SHP77 (cell line): ENCODE measurements at regions not wholly inside any gene's neighbourhood (a gene's known extent, or its start where the extent isn't known, plus 50 kb on each side); places are given as distances from the start of the nearest gene placed in this dataset.
A peak's percentile ranks its signal among the peaks of the same experiment; 100 is the strongest.
"Not testable (repeated sequence)": the region's sequence is repeated elsewhere in the genome, so short reads cannot be mapped to it uniquely, and the experiment has no call there.

ENCODE experiments used
- DNase-seq, 2 experiments: peaks; one replicate each; lab custom pipeline; 2025; lab: John Stamatoyannopoulos, UW

DNA sequence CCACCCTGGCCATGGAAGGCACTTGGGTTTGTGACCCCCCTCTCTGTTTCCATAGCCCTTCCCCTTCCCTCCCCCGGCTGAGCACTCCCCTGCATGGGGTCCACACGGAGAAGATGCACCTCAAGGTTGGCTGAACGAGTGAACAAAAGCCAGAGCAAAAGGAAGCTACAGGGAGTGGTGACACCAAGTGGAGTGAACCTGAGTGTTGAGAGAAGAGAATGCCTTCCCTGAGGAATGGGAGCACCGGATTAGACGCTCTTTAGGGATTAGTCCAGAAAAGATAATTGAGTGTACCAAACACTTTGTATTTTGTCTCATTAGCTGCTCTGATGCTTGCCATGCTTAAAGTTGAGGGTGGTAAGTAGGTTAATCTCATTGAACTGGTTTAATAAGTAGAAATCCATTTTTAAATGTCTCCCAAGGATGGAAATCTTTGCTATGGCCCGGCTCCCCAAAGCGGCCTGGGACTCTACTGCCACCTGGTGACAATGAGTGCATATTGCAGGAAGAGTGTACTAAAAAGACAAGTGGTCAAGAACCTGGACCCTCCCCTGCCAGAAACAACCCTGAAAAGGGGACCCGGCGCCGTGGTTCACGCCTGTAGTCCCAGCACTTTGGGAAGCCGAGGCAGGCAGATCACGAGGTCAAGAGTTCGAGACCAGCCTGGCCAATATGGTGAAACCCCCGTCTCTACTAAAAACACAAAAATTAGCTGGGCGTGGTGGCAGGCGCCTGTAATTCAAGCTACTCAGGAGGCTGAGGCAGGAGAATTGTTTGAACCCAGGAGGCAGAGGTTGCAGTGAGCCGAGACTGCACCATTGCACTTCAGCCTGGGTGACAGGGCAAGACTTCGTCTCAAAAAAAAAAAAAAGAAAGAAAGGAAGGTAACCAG, 150.6 kb upstream of the ZC3H12A start:
- no peak for DNase-seq

DNA sequence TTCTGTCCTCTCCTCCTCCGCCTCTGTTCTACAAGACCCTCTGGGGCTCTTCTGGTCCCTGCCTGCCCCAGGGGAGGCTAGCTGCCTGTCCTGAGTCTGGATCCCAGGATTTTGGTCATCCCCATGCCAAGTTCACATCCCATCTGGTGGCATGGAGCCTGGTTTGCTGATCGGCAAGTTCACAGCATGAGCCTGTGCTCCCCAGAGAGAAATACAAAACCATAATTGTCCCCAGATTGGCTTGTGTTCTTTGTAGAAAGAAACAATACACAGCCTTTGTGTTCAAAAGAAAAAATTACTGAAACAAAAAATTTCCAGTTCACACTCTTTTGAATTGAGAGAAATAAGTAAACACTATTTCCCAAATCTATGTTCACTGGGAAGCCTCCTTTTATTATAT, 149.4 kb upstream of the ZC3H12A start:
- no peak for DNase-seq

DNA sequence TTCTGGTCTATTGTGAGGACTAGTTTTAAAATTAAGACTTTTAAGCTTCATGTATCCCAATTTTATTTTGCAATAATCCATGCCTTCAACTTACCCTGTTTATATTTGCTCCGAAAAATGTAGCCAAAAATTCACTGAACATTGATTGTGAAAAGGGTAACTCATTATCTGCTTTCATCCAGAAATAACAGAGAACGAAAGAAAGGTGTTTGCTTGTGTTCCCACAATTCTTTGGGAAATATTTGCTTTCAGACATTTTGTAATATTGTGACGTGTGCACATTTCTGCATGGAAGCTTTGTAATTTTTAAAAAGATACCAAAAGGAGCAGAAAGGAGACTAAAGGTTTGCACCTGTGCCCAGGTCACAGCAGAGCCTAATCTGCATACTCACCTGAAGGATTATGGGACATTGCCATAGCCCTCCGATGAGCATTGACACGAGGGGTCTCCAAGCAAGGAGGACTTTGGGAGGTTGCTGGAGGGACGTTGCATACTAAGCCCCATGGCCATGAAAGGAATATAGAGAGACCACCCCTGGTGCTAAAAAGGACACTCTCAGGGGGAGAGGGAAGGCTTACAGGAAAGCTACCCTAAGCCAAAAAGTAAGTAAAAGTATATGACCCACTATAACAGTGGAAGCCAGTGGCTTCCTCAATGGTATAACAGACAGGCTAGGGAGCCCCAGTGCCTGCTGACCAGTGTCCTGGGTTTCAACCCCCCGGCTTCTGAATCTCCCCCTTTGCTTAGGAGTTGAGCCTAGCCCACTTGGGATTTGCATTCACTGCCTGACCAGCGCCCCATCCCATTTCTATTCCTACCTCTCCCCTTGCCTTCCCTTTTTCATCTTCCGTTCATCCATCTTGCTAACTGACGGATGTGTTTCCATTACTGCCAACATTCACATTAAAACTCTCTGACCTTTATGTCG, 148.6 kb upstream of the ZC3H12A start:
- DNase-seq: no peak

DNA sequence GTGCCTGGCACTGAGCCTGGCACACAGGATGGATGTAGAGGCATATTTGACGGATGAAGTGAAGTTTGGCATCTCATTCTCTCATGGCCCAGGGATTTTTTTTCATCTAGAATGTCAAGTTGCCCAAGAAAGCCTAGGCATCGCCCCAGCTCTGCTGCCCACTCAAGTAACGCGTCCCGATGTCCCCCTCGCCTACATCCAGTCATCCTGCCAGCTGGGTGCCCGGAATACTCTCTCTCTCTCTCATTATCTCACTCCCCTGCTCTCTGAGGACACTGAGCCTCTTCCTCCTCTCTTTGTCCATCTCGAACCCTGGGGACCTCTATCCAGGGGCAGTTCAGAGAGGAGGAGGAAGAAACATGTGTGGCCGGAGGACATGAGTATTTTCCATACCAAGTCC, 142.3 kb upstream of the ZC3H12A start:
- no peak for DNase-seq

DNA sequence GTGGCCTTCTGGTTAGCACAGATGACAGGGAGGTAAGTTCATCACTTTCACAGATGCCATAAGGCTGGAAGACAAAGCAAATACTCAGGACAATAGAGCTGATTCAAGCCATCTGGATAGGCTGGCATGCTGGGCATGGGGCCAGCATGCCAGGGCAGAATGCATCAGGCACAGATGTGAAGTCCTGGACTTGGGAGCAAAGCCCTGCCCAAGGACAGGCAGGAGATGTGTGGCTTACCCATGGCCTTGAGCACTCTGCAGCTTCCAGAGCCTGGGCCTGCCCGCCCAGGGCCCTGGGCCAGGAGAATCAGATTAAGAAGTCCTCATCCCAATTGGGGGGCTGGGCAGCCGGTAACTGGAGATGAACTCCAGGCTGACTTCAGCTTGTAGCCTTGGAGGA, 135.7 kb upstream of the ZC3H12A start:
- peak; percentile 29 to 35 for DNase-seq

DNA sequence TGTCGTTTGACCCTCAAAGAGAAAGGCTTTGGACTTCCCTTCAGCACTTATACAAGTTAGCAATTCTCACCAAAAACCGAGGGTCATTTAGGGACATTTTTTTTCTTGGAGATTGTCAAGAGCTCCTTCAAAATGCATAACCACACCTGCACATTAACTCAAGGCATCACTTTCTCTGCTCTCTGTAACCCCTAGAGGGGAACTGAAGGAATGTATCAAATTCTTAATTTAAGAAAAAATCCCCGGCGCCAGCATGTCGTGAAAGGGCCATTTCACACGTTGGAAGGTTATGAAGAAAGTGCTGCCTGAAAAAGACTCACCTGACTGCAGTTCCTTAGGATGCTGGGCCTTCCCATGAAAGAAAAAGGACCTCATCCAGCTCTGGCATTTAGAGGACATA, 131.6 kb upstream of the ZC3H12A start:
- no peak for DNase-seq

DNA sequence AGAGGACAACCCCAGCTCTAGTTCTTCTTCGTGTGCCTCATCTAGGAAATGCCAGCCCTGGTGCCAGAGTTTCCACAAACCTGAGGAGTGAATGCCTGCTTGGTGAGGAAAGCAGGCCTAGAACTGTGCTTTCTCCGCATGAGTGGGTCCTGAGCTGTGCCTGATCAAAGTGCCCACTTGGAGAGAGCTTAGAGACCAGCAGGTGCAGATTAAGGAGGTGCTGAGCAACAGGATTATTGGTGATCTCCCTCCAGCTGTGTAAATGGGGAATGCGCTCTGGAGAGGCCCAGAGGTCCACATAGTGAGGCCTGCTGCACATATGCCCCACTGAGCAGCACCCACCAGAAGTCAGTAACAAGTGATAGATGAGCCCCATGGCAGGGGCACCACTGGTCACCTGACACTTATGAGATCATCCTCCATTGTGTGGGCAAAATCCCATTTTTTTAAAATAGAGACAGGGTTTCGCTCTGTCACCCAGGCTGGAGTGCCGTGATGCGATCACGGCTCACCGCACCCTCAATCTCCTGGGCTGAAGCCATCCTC, 127.2 kb upstream of the ZC3H12A start:
- DNase-seq: no peak

DNA sequence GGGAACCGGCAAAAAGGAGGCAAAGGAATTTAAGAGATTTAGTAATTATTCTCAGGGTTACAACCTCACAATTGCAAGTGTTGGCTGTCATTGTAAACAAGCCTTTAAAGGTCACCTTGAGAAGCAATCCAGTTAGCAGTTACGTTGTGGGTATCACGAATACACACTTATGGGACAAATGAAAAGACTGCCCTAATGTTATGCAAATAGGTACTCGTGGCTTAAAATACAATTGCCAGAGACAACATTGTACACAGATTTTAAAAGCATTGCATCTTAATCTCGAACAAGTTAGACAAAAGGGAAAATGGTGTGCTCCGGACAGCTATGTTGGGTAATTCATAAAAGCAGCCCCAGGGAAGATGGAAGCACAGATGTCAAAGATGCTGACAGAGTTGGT, 120.5 kb upstream of the ZC3H12A start:
- DNase-seq: no peak

DNA sequence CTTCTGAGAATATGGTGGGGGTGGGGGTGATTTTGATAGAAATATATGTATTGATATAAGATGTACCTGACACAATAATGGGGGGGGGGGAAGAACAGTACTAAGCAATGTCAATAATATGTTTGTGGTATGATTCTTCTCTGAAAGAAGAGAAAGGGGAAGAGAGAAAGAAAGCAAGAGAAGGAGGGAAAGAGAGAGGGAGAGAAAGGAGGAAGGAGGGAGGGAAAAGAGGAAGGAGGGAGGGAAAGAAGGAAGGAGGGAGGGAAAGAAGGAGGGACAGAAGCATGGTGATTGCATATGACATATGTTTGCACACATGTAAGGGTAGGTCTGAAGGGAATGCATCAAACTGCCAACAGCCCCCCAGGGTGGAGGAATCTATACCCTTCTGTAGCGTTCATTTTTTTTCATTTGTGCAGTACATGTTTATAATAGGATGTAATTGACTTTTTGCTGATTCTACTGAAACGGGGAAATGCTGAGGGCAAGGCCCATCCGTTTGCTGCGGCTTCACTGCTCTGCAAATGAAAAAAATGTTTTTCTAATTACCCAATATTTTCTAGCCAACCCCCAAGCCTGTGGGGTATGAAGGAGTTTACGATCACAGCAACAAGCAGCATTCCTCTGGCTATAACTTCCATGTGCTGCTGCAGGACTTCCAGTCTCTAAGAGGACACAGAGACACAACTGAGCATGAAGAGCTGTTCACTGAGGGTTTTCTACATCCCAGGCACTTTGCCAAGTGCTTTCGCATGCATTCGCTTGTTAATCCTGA, 119.3 kb upstream of the ZC3H12A start:
- no peak for DNase-seq

DNA sequence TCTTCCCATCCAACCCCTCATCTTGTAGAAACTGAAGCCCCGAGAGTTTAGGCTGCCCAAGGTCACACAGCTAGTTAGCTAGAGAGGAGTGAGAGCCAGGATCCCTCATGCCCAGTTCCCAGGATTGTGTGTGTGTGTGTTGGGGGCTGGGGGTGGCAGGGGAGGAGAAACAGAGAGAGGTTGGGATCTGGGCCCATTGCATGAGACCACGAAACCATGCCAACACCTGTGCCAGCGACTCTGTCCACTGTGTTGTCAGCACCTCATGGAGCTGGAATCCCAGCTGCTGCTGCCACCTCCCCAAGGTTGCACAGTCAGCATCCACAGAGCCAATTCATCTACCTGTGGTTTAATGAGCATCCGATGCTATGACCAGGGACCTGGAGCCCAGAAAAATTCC, 115.4 kb upstream of the ZC3H12A start:
- no peak for DNase-seq

DNA sequence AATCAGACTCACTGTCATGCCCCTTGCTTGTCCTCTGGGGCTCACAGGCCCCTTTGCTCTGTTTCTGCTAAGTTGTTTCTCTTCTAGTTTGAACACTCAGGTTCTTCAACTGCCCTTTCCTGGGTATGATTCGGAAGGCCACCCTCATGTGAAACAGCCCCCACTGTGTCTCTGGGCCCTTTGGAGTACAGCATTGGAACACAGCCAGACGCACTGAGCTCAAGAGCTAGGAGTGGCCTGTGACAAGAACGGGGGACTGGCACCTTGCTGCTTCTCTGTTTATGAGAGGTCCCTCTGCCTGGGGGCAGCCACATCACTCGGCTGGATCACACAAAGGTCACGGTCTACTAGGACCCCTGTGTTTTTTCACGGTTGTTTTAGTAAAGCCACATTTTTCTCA, 114.4 kb upstream of the ZC3H12A start:
- DNase-seq: no peak

DNA sequence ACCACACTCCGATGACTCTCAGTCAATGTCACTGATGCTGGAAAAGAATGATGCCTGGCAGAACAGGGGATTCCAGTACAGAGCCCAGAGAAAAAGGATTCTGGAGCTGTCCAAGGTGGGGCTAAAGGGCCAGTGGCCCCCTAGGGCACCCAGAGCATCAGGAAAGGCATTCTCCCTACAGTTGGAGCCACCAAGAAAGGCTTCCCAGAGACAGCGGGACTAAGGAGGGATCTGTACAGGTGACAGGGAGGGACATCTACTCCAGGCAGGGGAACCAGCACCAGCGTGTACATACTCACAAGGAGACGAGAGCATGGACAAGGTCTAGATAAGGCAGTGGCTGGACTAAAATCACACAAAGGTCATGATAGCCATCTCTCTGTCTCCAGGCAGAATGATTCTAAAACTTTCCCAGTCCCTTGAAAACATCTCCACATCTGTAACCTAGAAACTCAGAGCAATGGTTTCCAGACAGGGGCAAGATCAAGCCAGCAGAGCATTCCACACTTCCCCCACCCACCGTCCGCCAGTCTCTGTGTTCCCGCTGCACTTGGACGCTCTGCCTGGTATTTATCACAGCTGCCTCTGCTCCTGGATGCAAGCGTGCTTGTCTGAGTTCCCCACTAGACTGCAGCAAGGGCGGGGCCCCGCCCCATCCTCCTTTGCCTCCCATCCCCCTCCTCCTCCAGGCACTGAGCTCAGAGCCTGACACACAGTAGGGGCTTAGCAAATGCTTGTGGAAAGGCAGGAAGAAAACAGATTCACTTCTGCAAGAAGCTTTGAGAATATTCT, 111.6 kb upstream of the ZC3H12A start:
- no peak for DNase-seq

DNA sequence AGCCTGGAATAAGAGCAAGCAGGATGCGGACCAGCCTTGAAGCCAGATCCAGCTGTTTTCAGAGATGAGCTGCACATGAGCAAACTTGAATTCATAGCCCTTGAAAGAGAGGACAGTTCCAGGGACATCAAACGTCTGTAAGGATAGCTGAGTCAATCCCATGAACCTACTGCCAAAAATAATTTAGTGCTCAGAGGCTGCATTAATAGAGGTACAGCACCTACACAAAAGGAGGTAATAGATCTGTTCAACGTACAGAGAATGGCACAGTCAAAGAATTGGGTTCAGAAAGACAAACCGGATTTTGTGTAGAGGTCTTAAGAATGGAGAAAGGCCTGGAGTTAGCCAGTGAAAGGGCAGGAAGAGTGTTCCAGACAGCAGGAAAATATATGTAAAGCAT, 110.8 kb upstream of the ZC3H12A start:
- no peak for DNase-seq

DNA sequence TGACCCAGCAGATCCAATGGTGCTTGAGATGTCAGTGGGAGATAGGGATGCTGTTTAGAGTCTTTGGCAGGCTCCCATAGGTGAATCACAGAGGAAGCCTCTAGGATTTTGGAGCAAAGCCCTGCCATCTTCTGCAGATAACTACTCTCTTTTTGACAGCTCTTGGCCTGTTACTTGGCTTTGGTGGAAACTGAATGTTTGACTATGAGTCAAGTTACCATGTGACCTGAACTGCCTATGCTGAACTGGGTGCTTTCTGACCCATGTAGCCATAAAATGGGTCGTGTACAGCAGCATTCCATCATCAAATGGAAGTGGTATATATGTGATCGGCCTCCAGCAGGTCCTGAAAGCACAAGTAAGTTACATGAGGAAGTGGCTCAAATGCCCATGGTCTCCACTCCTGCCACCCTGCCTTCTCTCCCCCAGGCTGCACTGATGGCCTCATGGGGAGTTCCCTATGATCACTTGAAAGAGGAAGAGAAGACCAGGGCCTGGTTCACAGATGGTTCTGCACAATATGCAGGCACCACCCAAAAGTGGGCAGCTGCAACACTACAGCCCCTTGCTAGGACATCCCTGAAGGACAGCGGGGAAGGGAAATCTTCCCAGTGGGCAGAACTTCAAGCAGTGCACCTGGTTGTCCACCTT, 105.6 kb upstream of the ZC3H12A start:
- DNase-seq: not testable (repeated sequence)

DNA sequence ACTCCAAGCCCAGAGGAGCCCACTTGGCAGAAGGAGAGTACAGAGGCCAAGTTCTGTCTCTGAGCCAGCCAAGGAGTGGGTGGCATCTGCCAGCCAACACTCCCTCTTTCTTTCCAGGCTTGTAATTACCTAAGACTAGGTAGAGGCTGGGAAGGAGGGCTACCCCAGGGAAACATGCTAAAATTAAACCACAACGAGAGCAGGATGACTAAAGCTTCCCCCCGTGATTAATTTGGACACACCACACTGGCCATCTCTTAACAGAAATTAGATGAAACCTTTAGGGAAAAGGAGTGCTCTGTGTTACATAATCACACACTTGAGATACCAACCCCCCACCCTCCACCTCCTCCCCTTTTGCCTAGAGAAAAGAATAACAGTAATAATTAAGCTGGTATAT, 102.1 kb upstream of the ZC3H12A start:
- DNase-seq: no peak

DNA sequence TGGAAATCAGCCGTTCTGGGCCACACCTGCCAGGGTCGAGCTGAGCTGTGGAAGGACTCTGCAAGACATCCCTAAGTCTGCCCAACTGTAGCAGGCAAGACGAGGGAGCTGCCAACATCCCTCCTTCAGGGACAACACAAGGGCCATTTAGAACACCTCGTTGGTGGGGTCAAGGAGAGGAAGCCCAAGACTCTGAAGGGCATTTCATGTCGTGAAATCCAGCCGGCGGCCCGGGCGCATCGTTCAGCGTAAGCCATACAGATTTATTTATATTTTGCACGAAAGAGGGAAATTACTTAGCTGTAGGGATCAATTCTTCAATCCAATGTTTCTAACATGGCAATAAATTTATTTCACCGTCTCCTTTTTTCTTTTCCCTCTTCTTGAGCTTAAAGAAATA, 101.7 kb upstream of the ZC3H12A start:
- DNase-seq: no peak

DNA sequence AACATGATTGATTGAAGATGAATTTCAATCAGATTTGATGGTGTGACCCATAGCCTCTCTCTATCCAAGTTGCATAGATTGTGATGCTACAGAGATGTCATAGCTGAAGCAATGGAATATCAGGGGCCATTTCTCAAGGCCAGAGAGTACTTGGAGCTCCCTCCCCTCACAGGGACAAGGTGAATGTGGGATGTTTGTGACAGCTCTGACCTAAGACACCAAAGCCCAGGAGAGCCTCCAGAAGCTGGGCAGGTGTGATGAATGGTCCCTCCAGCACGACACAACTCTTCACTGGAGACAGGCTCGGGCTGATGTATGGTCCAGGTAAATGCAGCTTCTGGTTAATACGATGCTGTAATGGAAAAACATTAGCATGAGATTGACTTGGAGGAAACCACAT, 101.0 kb upstream of the ZC3H12A start:
- no peak for DNase-seq

DNA sequence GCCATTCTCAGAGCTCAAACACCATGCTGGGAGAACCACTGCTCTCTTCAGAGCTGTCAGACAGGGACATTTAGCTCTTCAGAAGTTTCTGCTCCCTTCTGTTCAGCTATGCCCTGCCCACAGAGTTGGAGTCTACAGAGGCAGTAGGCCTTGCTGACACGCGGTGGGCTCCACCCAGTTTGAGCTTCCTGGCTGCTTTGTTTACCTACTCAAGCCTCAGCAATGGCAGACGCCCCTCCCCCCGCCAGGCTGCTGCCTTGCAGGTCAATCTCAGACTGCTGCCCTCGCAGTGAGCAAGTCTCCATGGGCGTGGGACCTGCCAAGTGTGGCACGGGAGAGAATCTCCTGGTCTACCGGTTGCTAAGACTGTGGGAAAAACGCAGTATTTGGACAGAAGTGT, 93.8 kb upstream of the ZC3H12A start:
- DNase-seq: not testable (repeated sequence)

DNA sequence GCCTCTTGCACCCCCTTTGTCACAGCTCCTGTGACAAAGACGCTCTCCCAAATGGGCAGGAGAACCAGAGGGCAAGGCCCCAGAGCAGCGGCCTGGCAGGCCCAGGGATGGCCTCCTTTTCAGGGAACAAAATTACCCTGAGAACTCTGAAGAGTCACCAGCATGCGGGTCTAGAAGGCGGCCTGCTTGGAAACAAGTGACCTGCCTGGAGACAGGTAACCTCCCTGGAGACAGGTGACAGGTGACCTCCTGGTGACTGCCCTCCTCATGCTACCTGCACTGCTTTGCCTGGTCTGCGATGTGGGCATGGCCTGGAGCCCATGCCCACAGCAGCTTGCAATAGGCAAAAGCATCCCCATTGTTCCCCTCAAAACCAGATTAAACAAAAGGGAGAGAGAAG, 86.5 kb upstream of the ZC3H12A start:
- no peak for DNase-seq

DNA sequence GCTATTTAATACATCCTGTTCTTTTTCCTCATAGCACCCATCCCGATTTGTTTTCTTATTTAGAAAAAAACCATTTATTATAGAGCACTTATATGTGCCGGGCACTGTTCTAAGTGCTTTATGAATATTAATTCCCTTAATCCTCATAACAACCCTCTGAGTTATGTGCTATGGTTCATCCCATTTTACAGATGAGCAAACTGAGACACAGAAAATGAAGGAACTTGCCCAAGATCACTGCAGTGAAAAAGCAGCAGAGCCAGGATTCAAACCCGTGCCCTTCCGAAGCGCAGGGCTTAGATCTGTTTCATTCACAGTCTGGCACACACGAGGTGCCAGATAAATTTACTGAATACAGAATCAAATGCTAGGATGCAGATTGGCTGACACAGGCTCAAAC, 85.1 kb upstream of the ZC3H12A start:
- no peak for DNase-seq
